NCI-H1436 treated with DMSO at 0.1 percent for 48 hours (cell line): ENCODE measurements at regions not wholly inside any gene's neighbourhood (a gene's known extent, or its start where the extent isn't known, plus 50 kb on each side); places are given as distances from the start of the nearest gene placed in this dataset.

Experiments used
- DNase-seq: peaks from one replicate; lab custom pipeline; 2025; lab: John Stamatoyannopoulos, UW

DNA sequence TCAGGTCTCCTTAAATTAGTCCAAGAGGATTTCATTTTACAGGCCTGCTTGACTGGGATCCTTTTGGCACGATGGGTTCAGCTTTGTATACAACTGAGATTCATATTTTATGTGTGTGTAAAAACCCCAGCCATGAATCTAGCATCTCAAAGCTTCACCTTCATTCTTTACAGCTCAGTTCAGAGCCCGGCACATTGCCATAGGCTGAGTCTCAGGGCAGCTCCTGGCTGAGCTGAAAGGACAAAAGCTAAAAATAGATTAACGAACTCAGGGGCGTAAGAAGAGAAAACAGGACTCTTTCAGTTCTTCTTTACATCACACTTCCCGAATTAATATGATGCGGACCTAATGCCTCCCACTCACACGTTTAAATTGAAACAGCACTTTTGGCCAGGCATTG, 262.8 kb upstream of the PBX1 start:
- no peak for DNase-seq

GRCh38 chr1:164308101-164308500, 250.9 kb upstream of the PBX1 start:
- DNase-seq: no peak

- DNase-seq: no peak
Measured at GRCh38 chr1:164310166-164310565, 248.8 kb upstream of the PBX1 start.

- no peak for DNase-seq
Measured at GRCh38 chr1:164311377-164311776, 247.6 kb upstream of the PBX1 start.

GRCh38 chr1:164320790-164321731, 237.9 kb upstream of the PBX1 start:
- no peak for DNase-seq

GRCh38 chr1:164325786-164326185, 233.2 kb upstream of the PBX1 start:
- no peak for DNase-seq

DNA sequence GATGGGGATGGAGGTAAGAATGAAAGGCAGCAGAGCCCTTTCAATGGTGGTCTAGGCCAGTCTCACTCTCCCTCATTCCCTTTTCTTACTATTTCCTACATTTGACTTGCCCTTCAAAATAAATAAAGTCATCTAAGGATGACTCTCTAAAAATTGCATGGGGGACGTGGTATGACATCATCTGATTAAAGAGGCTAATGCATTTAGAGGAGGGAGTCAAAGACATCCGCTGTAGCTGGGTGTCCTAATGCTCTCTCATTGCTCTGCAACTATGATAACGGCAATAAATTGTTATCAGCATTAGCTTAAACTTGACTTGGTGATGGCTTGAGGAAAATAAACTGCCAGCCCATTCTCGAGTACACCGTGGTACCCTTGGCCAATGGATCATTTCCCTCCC, 225.6 kb upstream of the PBX1 start:
- no peak for DNase-seq

GRCh38 chr1:164337394-164337793, 221.6 kb upstream of the PBX1 start:
- no peak for DNase-seq

- no peak for DNase-seq
Measured at GRCh38 chr1:164337885-164338284, 221.1 kb upstream of the PBX1 start.

GRCh38 chr1:164343189-164343588, 215.8 kb upstream of the PBX1 start:
- DNase-seq: no peak

DNA sequence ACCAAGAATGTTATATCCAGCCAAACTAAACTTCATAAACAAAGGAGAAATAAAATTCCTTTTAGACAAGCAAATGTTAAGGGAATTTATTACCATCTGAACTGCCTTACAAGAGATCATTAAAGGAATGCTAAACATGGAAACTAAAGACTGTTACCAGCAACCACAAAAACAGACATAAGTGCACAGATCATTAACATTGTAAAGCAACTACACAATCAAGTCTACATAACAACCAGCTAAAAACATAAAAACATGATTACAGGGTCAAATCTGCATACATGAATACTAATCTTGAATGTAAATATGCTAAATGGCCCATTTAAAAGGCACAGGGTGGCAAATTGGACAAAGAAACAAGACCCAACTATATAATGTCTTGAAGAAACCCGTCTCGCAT, 211.0 kb upstream of the PBX1 start:
- no peak for DNase-seq

DNA sequence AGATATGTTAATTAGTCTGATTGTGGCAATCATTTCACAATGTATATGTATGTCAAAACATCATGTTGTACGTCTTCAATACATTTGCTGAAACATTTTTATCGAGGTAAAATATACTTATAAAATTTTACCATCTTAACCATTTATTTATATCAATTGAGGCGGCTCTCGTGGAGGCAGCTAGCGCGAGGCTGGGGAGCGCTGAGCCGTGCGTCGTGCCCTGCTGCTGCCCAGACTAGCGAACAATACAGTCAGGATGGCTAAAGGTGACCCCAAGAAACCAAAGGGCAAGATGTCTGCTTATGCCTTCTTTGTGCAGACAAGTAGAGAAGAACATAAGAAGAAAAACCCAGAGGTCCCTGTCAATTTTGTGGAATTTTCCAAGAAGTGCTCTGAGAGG, 202.5 kb upstream of the PBX1 start:
- DNase-seq: no peak

GRCh38 chr1:164360265-164360664, 198.7 kb upstream of the PBX1 start:
- no peak for DNase-seq

GRCh38 chr1:164361927-164362326, 197.1 kb upstream of the PBX1 start:
- DNase-seq: no peak

GRCh38 chr1:164363980-164364379, 195.0 kb upstream of the PBX1 start:
- no peak for DNase-seq

DNA sequence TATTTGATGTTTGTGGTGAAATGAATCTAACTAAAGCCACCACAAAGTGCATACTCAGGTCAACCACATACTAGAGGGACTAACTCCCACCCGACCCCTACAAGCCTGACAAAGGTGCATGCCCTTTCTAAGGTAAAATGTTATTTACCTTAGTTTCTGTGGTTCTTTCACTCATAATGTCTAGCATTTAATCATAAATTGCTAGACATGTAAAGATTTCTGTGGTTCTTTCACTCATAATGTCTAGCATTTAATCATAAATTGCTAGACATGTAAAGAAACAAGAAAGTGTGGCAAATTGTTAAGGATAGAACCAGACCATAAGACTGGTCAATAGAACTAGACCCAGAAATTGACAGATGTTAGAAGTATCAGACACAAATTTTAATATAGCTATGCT, 193.0 kb upstream of the PBX1 start:
- no peak for DNase-seq

DNA sequence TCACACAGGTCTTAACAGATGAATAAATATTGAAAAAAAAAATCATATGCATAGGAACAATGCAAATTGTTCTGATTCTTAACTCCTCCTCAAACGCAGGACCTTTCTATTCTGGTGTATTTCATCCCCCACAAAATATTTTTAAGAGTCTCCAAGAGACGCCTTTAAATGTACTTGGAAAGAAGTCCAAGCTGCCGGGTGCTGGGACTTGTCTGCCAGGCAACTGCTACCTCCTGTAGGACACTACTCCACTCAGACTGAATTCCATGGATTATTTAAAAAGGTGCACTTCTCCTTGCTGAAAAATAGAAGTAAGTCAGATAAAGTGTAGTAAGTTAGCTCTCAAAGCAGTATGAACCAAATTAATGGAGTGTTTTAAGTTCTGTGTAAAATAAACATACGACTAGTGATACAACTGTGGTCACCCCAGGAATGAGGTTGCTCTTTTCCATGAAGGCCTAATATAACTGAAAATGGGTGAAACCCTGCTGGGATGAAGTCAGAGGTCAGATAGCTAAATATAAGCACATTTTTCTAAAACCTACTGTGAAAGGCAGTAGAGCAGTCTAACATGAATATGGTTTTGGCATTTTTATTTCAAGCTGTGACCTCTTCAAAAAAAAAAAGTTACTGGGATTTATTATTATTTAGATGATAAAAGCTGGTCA, 189.2 kb upstream of the PBX1 start:
- DNase-seq: no peak

GRCh38 chr1:164380893-164381292, 178.1 kb upstream of the PBX1 start:
- DNase-seq: no peak

GRCh38 chr1:164382384-164382783, 176.6 kb upstream of the PBX1 start:
- no peak for DNase-seq

- DNase-seq: no peak
Measured at GRCh38 chr1:164384262-164384661, 174.7 kb upstream of the PBX1 start.

DNA sequence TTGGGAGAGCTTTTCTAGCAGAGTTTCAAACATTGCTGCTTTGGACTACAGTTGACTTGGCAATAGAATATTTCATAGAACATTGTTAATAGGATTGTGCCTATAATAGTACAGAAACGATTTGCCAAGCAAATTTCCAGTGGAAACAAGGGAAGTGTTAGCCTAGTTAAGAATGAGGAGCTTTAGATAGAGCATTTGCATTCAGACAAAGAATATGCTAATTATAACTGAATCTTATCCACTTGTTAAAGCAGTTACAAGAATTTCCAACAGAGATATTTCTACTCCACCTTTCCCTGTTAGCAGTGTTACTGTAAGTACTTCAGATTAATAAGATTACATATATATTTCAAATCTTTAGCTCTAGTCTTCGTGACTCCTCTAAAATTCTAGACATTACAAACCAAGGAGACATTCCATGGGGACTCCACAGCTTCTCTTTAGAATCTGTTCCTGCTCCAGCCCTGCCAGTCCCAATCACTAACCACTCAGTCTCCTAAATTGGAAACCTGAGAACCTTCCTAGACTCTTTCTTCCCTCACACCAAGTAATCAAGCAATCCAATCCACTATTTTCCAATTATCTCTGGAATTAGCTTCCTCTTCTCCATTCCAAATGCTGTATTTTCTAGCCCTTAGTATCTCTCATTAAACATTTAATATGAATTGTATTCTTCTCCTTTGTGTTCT, 141.8 kb upstream of the PBX1 start:
- no peak for DNase-seq

DNA sequence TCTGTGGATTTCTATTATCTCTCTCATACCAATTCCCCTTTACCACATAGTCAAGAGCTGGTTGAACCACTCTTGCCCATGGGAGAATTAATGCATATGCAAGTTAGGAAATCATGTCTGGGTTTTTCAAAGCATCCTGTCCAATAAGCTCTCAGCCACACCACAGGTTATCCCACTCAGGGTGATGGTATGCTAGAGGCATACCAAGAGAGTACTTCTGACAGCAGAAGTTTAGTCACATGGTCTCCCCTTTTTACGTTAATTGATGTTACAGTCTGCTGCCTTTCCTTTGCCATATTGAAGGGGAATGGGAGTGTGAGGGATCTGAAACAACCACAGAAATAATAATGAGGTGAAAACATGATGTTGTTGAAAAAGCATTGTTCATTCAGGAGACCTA, 135.8 kb upstream of the PBX1 start:
- DNase-seq: no peak
